ENCODE measurements at regions not wholly inside any gene's neighbourhood (a gene's known extent, or its start where the extent isn't known, plus 50 kb on each side); places are given as distances from the start of the nearest gene placed in this dataset.
"Not testable (repeated sequence)": the region's sequence is repeated elsewhere in the genome, so short reads cannot be mapped to it uniquely, and the experiment has no call there.

GRCh38 chr4:131883181-131883580 lies 1265.9 kb upstream of the PCDH10 start:
- intact Hi-C loops (cut with DNase I; ENCODE audit: low total_unique reads); H3K4me3 ChIP-seq (ENCODE audit: low read depth, poor library complexity, severe bottlenecking); DNase-seq (ENCODE audit: low spot score in 2 of 2): not testable (repeated sequence)
- 58 to 67% methylated on average over 2 of the region's 2 CpGs for WGBS, 2 donors

GRCh38 chr4:131925662-131926061 lies 1223.4 kb upstream of the PCDH10 start:
- intact Hi-C loops (cut with DNase I; ENCODE audit: low total_unique reads); DNase-seq (ENCODE audit: low spot score in 2 of 2); H3K4me3 ChIP-seq (ENCODE audit: low read depth, poor library complexity, severe bottlenecking): not testable (repeated sequence)
- WGBS, 2 donors: 82 to 87% methylated on average over 2 of the region's 2 CpGs

- DNase-seq (ENCODE audit: low spot score in 2 of 2); intact Hi-C loops (cut with DNase I; ENCODE audit: low total_unique reads); H3K4me3 ChIP-seq (ENCODE audit: low read depth, poor library complexity, severe bottlenecking): not testable (repeated sequence)
Observed at GRCh38 chr4:131967646-131968045, 1181.4 kb upstream of the PCDH10 start.

- TF ChIP-seq, protein P1, sequence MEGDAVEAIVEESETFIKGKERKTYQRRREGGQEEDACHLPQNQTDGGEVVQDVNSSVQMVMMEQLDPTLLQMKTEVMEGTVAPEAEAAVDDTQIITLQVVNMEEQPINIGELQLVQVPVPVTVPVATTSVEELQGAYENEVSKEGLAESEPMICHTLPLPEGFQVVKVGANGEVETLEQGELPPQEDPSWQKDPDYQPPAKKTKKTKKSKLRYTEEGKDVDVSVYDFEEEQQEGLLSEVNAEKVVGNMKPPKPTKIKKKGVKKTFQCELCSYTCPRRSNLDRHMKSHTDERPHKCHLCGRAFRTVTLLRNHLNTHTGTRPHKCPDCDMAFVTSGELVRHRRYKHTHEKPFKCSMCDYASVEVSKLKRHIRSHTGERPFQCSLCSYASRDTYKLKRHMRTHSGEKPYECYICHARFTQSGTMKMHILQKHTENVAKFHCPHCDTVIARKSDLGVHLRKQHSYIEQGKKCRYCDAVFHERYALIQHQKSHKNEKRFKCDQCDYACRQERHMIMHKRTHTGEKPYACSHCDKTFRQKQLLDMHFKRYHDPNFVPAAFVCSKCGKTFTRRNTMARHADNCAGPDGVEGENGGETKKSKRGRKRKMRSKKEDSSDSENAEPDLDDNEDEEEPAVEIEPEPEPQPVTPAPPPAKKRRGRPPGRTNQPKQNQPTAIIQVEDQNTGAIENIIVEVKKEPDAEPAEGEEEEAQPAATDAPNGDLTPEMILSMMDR (IDR thresholded peaks at IDR 0.05): no peak
- no peak for TF ChIP-seq POLR2A (IDR thresholded peaks at IDR 0.05)
- DNase-seq (ENCODE audit: low spot score in 2 of 2): no peak
- H3K4me3 ChIP-seq (ENCODE audit: low read depth, poor library complexity, severe bottlenecking): no peak overlapping the region
- intact Hi-C loops (cut with DNase I; ENCODE audit: low total_unique reads): no loop called here
- 84 to 88% methylated on average over 4 of the region's 4 CpGs for WGBS, 2 donors
Observed at GRCh38 chr4:131974730-131975129, 1174.4 kb upstream of the PCDH10 start.

DNA sequence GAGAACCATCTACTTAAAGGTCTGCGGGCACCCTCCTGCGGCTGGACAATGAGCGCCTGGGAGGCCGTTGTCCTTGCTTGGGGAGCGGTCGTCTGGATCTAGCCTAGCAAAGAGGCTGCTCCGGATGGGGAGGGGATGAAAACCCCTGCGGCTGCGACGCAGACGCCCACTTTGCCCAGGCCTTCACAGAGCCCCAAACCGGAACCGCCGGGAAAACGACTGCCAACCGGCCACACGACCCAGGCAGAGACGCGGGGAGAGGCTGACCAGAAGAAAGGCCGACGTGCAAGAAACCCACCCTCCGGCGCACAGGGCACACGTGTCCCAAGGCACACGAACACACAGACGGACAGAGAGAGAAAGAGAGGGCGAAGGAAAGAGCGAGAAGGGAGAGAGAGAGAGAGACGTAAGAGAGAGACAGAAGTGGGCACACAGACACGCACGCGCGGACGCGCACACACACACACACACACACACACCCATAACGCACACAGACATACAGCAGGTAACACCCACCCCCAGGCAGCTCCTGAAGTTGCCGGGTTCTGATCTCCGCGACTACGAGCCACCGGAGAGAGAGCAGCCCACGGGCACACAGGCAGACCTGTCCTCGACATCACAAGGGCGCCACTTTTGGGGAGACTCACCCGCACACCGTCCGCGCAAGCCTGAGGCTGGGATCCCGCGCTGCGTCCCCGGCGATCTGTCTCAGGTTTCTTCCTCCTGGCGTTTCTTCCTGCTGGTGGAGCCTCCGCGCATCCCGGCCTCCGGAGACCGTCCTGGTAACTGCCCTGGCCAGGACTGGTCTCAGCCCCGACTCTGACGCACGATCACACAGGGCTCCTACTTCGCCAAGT lies 1173.6 kb upstream of the PCDH10 start:
- peak in 1 of 2 donors; percentile 76 for DNase-seq (ENCODE audit: low spot score in 2 of 2)
- 87 to 88% methylated on average over 62 to 63 of the region's 63 CpGs for WGBS, 2 donors
- H3K4me3 ChIP-seq (ENCODE audit: low read depth, poor library complexity, severe bottlenecking); intact Hi-C loops (cut with DNase I; ENCODE audit: low total_unique reads): not testable (repeated sequence)

DNA sequence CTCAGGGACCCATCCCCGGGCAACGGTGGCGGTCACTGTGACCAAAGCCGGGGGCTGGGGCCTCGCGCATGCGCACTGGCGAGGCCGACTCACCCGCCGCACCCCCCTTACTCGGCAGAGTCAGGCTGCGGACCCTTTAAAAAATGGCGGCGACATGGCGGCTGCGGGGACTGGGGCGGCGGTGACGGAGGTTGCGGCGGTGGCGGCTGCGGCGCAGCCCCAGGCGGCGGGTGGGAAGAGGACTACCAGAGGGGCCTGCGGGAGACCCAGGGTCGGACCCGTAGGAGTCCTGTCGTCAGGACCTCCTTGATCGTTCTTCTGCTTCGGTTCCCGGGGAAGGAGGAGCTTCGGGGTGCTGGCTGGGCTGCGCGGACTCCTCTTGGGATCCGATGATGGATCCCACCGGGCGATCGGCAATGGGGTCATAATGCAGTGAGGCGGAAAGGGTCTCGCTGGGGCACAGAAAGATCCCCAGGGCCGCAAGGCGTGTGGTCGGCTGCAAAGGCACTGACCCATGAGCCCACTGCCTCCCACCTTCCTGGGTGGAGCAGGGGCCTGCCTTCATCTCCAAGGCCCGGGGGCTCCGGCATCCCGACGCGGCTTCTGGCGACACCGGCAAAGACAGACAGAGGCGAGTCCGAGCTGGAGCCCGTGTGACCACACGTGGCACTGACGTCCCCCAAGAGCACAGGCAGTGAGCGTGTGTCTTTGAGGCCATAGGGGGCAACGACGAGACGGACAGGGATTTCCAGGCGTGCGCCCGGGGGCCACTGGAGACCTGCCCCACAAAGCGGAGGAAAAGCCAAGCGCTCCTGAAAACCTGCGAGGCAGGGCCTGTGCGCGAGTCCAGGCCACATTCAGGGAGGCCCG lies 1172.7 kb upstream of the PCDH10 start:
- H3K4me3 ChIP-seq (ENCODE audit: low read depth, poor library complexity, severe bottlenecking); DNase-seq (ENCODE audit: low spot score in 2 of 2); intact Hi-C loops (cut with DNase I; ENCODE audit: low total_unique reads): not testable (repeated sequence)
- 95 to 96% methylated on average over 46 to 60 of the region's 71 CpGs for WGBS, 2 donors

DNA sequence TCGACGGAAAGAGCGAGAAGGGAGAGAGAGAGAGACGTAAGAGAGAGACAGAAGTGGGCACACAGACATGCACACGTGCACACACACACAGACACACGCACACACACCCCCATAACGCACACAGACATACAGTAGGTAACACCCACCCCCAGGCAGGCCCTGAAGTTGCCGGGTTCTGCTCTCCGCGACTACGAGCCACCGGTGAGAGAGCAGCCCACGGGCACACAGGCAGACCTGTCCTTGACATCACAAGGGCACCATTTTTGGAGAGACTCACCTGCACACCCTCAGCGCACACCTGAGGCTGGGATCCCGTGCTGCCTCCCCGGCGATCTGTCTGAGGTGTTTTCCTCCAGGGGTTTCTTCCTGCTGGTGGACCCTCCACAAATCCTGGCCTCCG lies 1171.0 kb upstream of the PCDH10 start:
- no peak for DNase-seq (ENCODE audit: low spot score in 2 of 2)
- intact Hi-C loops (cut with DNase I; ENCODE audit: low total_unique reads): no loop called here
- H3K4me3 ChIP-seq (ENCODE audit: low read depth, poor library complexity, severe bottlenecking): no peak overlapping the region
- TF ChIP-seq, protein P1 (IDR thresholded peaks at IDR 0.05): no peak
- 94 to 97% methylated on average over 14 to 18 of the region's 18 CpGs for WGBS, 2 donors

DNA sequence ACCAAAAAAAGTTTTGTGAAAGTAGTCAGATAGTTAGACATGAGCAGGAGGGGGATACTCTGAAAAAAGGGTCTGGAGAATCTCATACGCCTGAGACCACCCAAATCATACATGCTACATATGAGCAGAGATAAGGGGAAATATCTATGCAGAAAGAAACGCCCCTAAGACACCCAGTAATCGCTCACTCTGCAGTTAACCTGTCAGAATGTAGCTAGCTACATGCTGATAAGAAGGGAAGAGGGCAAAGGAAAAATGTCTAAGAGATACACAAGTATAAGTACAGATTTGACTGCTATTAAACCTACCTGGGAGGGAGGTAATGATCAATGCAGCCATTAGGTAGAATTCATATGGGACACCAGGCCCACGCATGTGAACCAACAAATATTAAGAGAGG lies 1159.5 kb upstream of the PCDH10 start:
- no peak overlapping the region for H3K4me3 ChIP-seq (ENCODE audit: low read depth, poor library complexity, severe bottlenecking)
- no peak for DNase-seq (ENCODE audit: low spot score in 2 of 2)
- TF ChIP-seq, protein P1 (IDR thresholded peaks at IDR 0.05): no peak
- TF ChIP-seq POLR2A (IDR thresholded peaks at IDR 0.05): no peak
- intact Hi-C loops (cut with DNase I; ENCODE audit: low total_unique reads): no loop called here
- 77 to 79% methylated on average over 4 of the region's 4 CpGs for WGBS, 2 donors

All from lower leg skin (tissue), 4 donors.